A549 (cell line): ENCODE measurements at regions not wholly inside any gene's neighbourhood (a gene's known extent, or its start where the extent isn't known, plus 50 kb on each side); places are given as distances from the start of the nearest gene placed in this dataset.

Experiments used
- CTCF ChIP-seq: fragments of >200 bp; sonication (Bioruptor Twin); formaldehyde crosslinking; IDR thresholded peaks from 3 replicates; pipeline ENCODE4 v1.5.1; 2016
- EHMT2 ChIP-seq: fragments of 200-600 bp; sonication (generic); IDR thresholded peaks from 2 replicates; pipeline ENCODE4 v1.6.1; 2016; ENCODE audit warnings: antibody characterized with exemption, low read depth, mild to moderate bottlenecking, moderate library complexity
- MAX ChIP-seq: IDR thresholded peaks from 2 replicates; pipeline ENCODE4 v1.6.1; 2012
- MYC ChIP-seq: IDR thresholded peaks from 2 replicates; pipeline ENCODE4 v1.6.1; 2012; ENCODE audit warnings: mild to moderate bottlenecking, inconsistent platforms, low read length, improper control_type of control experiment, borderline replicate concordance
- POLR2A ChIP-seq: IDR thresholded peaks from 2 replicates; pipeline ENCODE4 v1.6.1; 2012; ENCODE audit warnings: mild to moderate bottlenecking, low read length
- RAD21 ChIP-seq, 2 experiments: fragments of >200 bp in 1 of 2; sonication (Bioruptor Twin) in 1 of 2; formaldehyde crosslinking in 1 of 2; IDR thresholded peaks in 1 of 2; conservative IDR thresholded peaks in 1 of 2; 2 replicates in 1 of 2; 3 replicates in 1 of 2; pipeline ENCODE4 v1.6.1; 2012 to 2018; ENCODE audit warnings: inconsistent platforms in 1 of 2
- SMC3 ChIP-seq: fragments of >200 bp; sonication (Bioruptor Twin); formaldehyde crosslinking; IDR thresholded peaks from 3 replicates; pipeline ENCODE4 v1.6.1; 2018; ENCODE audit warnings: inconsistent platforms

- TF ChIP-seq RAD21 (conservative IDR thresholded peaks at IDR 0.05 in 1 of 2, IDR thresholded peaks at IDR 0.05 in 1 of 2) (no peak), SMC3 (no peak), CTCF (no peak), POLR2A (no peak), MYC (no peak), MAX (no peak), EHMT2 (no peak)
These were observed 57.0 kb upstream of the CNTN1 start for GRCh38 chr12:40635141-40635731.
